Astrocyte of the spinal cord (primary cell): ENCODE measurements at regions not wholly inside any gene's neighbourhood (a gene's known extent, or its start where the extent isn't known, plus 50 kb on each side); places are given as distances from the start of the nearest gene placed in this dataset.

Experiments
- DNase-seq: peaks from one replicate; pipeline ENCODE4 v3.0.0; 2011; ENCODE audit warnings: low read depth, low spot score
- H3K4me3 ChIP-seq: 2 replicates; pipeline ENCODE4 v1.5.1; 2011; ENCODE audit warnings: low read depth, mild to moderate bottlenecking, low read length, moderate library complexity
- CTCF ChIP-seq: IDR thresholded peaks from 2 replicates; pipeline ENCODE4 v1.5.1; 2012; ENCODE audit warnings: low read depth, mild to moderate bottlenecking, low read length, inconsistent platforms
- in situ Hi-C: cut with HindIII; loops from 2 replicates; pipeline ENCODE4 v1.10.0; 2017; ENCODE audit warnings: low sequenced_read_pairs

DNA sequence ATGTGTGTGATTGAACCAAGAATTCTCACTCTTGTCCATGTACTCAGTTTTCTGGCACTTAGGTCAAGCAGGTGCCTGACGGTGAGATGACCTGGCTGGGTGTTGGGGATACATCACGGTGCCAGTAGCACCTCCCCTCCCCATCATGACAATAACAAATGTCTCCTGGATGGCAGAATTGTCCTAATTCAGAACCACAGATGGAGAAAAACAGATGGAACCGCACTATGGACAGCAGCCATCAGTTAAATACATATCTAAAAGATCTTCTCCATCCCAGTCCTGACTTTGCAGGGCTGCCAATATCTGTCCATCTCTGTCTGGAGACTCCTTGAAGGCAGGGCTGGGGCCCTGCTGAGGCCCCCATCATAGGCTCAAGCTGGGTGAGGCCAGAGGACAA, 126.9 kb downstream of the PTPRS start:
- no peak for TF ChIP-seq CTCF
- in situ Hi-C loops = no loop called here
- H3K4me3 ChIP-seq = no peak overlapping the region
- no peak for DNase-seq

GRCh38 chr19:5212101-5212500, 128.5 kb downstream of the PTPRS start:
- TF ChIP-seq CTCF = no peak
- in situ Hi-C loops = no loop called here
- no peak overlapping the region for H3K4me3 ChIP-seq
- DNase-seq = no peak

- no peak for DNase-seq
- no peak overlapping the region for H3K4me3 ChIP-seq
- TF ChIP-seq CTCF = no peak
- in situ Hi-C loops = no loop called here
Measured at GRCh38 chr19:5211217-5211822, 129.3 kb downstream of the PTPRS start.

- DNase-seq = no peak
- in situ Hi-C loops = no loop called here
- TF ChIP-seq CTCF = no peak
- no peak overlapping the region for H3K4me3 ChIP-seq
Measured at GRCh38 chr19:5210556-5210955, 130.1 kb downstream of the PTPRS start.

DNA sequence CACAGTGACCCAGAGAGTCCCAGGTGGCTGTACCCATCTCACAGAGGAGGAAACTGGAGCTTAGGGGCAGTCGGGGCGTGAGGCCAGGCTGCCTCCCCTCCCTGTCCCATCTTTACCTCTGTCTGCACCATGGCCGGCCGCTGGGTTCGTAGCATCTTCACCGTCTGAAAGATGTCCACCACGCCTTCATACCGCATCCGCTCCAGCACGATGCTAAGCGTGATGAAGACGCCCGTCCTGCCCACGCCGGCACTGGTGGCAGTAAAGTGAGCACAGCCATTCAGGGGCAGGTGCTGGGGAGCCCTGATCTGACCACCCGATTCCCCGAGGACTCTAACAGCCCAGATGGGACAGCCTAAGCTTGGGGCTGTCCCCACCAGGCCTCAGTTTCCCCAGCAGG, 132.8 kb downstream of the PTPRS start:
- no peak for TF ChIP-seq CTCF
- in situ Hi-C loops = no loop called here
- DNase-seq = no peak
- no peak overlapping the region for H3K4me3 ChIP-seq

GRCh38 chr19:5206751-5207075, 133.9 kb downstream of the PTPRS start:
- DNase-seq = no peak
- in situ Hi-C loops = no loop called here
- TF ChIP-seq CTCF = no peak
- H3K4me3 ChIP-seq = no peak overlapping the region
